Liver (tissue), 3 donors: ENCODE measurements at regions not wholly inside any gene's neighbourhood (a gene's known extent, or its start where the extent isn't known, plus 50 kb on each side); places are given as distances from the start of the nearest gene placed in this dataset.

Experiments used
- EGR1 ChIP-seq, 2 donors: IDR thresholded peaks; 2 replicates each; pipeline ENCODE4 v1.6.1; 2016 to 2018; ENCODE audit warnings: antibody characterized with exemption in 2 of 2, low read depth in 2 of 2
- FOXA1 ChIP-seq: IDR thresholded peaks from 2 replicates; pipeline ENCODE4 v1.6.1; 2016; ENCODE audit warnings: antibody characterized with exemption
- HNF4A ChIP-seq, 2 donors: conservative IDR thresholded peaks; 2 replicates each; pipeline ENCODE4 v1.6.1; 2016; ENCODE audit warnings: antibody characterized with exemption in 2 of 2, mild to moderate bottlenecking in 2 of 2
- JUND ChIP-seq, 2 donors: IDR thresholded peaks; 2 replicates each; pipeline ENCODE4 v1.6.1; 2016; ENCODE audit warnings: antibody characterized with exemption in 2 of 2
- RAD21 ChIP-seq, 2 donors: IDR thresholded peaks; 2 replicates each; pipeline ENCODE4 v1.6.1; 2016; ENCODE audit warnings: antibody characterized with exemption in 2 of 2, mild to moderate bottlenecking in 2 of 2
- RXRA ChIP-seq, 2 donors: IDR thresholded peaks; 2 replicates each; pipeline ENCODE4 v1.6.1; 2017 to 2018; ENCODE audit warnings: antibody characterized with exemption in 2 of 2, mild to moderate bottlenecking in 1 of 2
- SP1 ChIP-seq: IDR thresholded peaks from 2 replicates; pipeline ENCODE4 v1.6.1; 2018; ENCODE audit warnings: antibody characterized with exemption, mild to moderate bottlenecking
- TF ChIP-seq, protein P1 (sequence below): fragments of 150-350 bp; IDR thresholded peaks from 2 replicates; pipeline ENCODE4 v1.5.1; 2017; ENCODE audit warnings: improper control_type of control experiment, low read depth, low read length; ENCODE audit not compliant: missing input control
- TF ChIP-seq, protein P2 (sequence below): IDR thresholded peaks from 2 replicates; pipeline ENCODE4 v1.6.1; 2016; ENCODE audit warnings: antibody characterized with exemption
- TF ChIP-seq, protein P3 (sequence below): IDR thresholded peaks from 2 replicates; pipeline ENCODE4 v1.6.1; 2016; ENCODE audit warnings: antibody characterized with exemption
- TF ChIP-seq, protein P4 (sequence below): IDR thresholded peaks from 2 replicates; pipeline ENCODE4 v1.6.1; 2016; ENCODE audit warnings: antibody characterized with exemption, mild to moderate bottlenecking
- donor health status: healthy.
- donor health status: healthy.

DNA sequence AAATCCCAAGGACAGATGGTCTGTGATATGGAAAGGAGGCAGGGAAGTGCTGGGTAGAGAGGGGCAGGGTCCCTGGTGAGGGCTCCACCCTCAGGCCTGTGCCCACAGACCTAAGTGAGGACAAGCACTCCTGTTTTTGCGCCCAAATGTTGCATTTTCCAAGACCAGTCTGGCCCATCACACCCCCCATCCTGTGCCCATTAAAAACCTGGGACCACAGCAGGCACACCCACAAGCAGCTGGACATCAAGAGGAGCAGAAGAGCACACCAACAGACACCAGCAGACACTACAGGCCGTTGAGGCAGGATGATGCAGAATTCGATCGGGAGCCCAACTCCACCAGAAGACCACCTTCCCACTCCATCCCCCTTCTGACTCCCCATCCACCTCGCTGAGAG is 72.8 kb downstream of the DMRTA2 start:
- no peak for TF ChIP-seq RXRA (IDR thresholded peaks at IDR 0.05)
- TF ChIP-seq FOXA1, result no peak
- no peak for TF ChIP-seq HNF4A (conservative IDR thresholded peaks at IDR 0.05)
- TF ChIP-seq, protein P1, sequence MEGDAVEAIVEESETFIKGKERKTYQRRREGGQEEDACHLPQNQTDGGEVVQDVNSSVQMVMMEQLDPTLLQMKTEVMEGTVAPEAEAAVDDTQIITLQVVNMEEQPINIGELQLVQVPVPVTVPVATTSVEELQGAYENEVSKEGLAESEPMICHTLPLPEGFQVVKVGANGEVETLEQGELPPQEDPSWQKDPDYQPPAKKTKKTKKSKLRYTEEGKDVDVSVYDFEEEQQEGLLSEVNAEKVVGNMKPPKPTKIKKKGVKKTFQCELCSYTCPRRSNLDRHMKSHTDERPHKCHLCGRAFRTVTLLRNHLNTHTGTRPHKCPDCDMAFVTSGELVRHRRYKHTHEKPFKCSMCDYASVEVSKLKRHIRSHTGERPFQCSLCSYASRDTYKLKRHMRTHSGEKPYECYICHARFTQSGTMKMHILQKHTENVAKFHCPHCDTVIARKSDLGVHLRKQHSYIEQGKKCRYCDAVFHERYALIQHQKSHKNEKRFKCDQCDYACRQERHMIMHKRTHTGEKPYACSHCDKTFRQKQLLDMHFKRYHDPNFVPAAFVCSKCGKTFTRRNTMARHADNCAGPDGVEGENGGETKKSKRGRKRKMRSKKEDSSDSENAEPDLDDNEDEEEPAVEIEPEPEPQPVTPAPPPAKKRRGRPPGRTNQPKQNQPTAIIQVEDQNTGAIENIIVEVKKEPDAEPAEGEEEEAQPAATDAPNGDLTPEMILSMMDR, result no peak
- no peak for TF ChIP-seq JUND (IDR thresholded peaks at IDR 0.05)
- TF ChIP-seq, protein P2, sequence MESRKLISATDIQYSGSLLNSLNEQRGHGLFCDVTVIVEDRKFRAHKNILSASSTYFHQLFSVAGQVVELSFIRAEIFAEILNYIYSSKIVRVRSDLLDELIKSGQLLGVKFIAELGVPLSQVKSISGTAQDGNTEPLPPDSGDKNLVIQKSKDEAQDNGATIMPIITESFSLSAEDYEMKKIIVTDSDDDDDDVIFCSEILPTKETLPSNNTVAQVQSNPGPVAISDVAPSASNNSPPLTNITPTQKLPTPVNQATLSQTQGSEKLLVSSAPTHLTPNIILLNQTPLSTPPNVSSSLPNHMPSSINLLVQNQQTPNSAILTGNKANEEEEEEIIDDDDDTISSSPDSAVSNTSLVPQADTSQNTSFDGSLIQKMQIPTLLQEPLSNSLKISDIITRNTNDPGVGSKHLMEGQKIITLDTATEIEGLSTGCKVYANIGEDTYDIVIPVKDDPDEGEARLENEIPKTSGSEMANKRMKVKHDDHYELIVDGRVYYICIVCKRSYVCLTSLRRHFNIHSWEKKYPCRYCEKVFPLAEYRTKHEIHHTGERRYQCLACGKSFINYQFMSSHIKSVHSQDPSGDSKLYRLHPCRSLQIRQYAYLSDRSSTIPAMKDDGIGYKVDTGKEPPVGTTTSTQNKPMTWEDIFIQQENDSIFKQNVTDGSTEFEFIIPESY, result no peak
- no peak for TF ChIP-seq RAD21 (IDR thresholded peaks at IDR 0.05)
- TF ChIP-seq, protein P3, sequence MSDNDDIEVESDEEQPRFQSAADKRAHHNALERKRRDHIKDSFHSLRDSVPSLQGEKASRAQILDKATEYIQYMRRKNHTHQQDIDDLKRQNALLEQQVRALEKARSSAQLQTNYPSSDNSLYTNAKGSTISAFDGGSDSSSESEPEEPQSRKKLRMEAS, result no peak
- no peak for TF ChIP-seq EGR1 (IDR thresholded peaks at IDR 0.05; ENCODE audit: low read depth in 2 of 2)
- TF ChIP-seq, protein P4, sequence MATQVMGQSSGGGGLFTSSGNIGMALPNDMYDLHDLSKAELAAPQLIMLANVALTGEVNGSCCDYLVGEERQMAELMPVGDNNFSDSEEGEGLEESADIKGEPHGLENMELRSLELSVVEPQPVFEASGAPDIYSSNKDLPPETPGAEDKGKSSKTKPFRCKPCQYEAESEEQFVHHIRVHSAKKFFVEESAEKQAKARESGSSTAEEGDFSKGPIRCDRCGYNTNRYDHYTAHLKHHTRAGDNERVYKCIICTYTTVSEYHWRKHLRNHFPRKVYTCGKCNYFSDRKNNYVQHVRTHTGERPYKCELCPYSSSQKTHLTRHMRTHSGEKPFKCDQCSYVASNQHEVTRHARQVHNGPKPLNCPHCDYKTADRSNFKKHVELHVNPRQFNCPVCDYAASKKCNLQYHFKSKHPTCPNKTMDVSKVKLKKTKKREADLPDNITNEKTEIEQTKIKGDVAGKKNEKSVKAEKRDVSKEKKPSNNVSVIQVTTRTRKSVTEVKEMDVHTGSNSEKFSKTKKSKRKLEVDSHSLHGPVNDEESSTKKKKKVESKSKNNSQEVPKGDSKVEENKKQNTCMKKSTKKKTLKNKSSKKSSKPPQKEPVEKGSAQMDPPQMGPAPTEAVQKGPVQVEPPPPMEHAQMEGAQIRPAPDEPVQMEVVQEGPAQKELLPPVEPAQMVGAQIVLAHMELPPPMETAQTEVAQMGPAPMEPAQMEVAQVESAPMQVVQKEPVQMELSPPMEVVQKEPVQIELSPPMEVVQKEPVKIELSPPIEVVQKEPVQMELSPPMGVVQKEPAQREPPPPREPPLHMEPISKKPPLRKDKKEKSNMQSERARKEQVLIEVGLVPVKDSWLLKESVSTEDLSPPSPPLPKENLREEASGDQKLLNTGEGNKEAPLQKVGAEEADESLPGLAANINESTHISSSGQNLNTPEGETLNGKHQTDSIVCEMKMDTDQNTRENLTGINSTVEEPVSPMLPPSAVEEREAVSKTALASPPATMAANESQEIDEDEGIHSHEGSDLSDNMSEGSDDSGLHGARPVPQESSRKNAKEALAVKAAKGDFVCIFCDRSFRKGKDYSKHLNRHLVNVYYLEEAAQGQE, result no peak
- no peak for TF ChIP-seq SP1
